HepG2 (cell line): ENCODE measurements at regions not wholly inside any gene's neighbourhood (a gene's known extent, or its start where the extent isn't known, plus 50 kb on each side); places are given as distances from the start of the nearest gene placed in this dataset.

Source experiments
- FOXK1 ChIP-seq: sonication (generic); formaldehyde crosslinking; IDR thresholded peaks from 2 replicates; pipeline ENCODE4 v1.4.0; 2020; ENCODE audit warnings: low read depth, missing genetic modification reagents, borderline replicate concordance
- HMGXB3 ChIP-seq: sonication (generic); formaldehyde crosslinking; IDR thresholded peaks from 2 replicates; pipeline ENCODE4 v1.4.0; 2020; ENCODE audit warnings: missing genetic modification reagents, borderline replicate concordance
- HOXA9 ChIP-seq: sonication (generic); formaldehyde crosslinking; IDR thresholded peaks from 2 replicates; pipeline ENCODE4 v1.8.1; 2022; ENCODE audit warnings: missing genetic modification reagents, mild to moderate bottlenecking, moderate library complexity, borderline replicate concordance
- IKZF5 ChIP-seq: IDR thresholded peaks from 2 replicates; pipeline ENCODE4 v1.6.1; 2018; ENCODE audit warnings: missing genetic modification reagents, mild to moderate bottlenecking, missing compliant biosample characterization
- IRF9 ChIP-seq: sonication (generic); formaldehyde crosslinking; IDR thresholded peaks from 2 replicates; pipeline ENCODE4 v1.8.0; 2022; ENCODE audit warnings: missing genetic modification reagents, mild to moderate bottlenecking, borderline replicate concordance
- MAFK ChIP-seq, 2 experiments: IDR thresholded peaks in 1 of 2; conservative IDR thresholded peaks in 1 of 2; 2 replicates each; pipeline ENCODE4 v1.6.1; 2011; ENCODE audit warnings: improper control_type of control experiment in 2 of 2, low read length in 2 of 2
- MAZ ChIP-seq, 2 experiments: sonication (generic) in 1 of 2; formaldehyde crosslinking in 1 of 2; IDR thresholded peaks; 2 replicates each; pipeline versions ENCODE4 v1.5.0 to v1.6.1; 2012 to 2020; ENCODE audit warnings: low read depth in 2 of 2, mild to moderate bottlenecking in 2 of 2, borderline replicate concordance in 1 of 2, improper control_type of control experiment in 1 of 2, low read length in 1 of 2, missing genetic modification reagents in 1 of 2, moderate library complexity in 1 of 2
- MIER3 ChIP-seq: IDR thresholded peaks from 2 replicates; pipeline ENCODE4 v1.6.1; 2016; ENCODE audit warnings: missing compliant biosample characterization, borderline replicate concordance
- NFKB2 ChIP-seq: sonication (generic); formaldehyde crosslinking; IDR thresholded peaks from 2 replicates; pipeline ENCODE4 v1.4.0; 2020; ENCODE audit warnings: missing genetic modification reagents, borderline replicate concordance
- NR2F6 ChIP-seq, 2 experiments: IDR thresholded peaks; 2 replicates each; pipeline ENCODE4 v1.6.1; 2016; ENCODE audit warnings: antibody characterized with exemption in 1 of 2, mild to moderate bottlenecking in 1 of 2
- RORA ChIP-seq: sonication (generic); formaldehyde crosslinking; IDR thresholded peaks from 2 replicates; pipeline ENCODE4 v1.5.0; 2020; ENCODE audit warnings: mild to moderate bottlenecking, missing genetic modification reagents, moderate library complexity
- SOX5 ChIP-seq: IDR thresholded peaks from 2 replicates; pipeline ENCODE4 v1.6.1; 2016; ENCODE audit warnings: borderline replicate concordance
- SOX6 ChIP-seq, 2 experiments: fragments of 450-650 bp in 1 of 2; sonication (generic) in 1 of 2; formaldehyde crosslinking in 1 of 2; IDR thresholded peaks; 2 replicates each; pipeline versions ENCODE4 v1.4.0 to v1.6.1; 2017 to 2020; ENCODE audit warnings: antibody characterized with exemption in 1 of 2, mild to moderate bottlenecking in 1 of 2, missing genetic modification reagents in 1 of 2
- SP2 ChIP-seq: sonication (generic); formaldehyde crosslinking; IDR thresholded peaks from 2 replicates; pipeline ENCODE4 v1.5.1; 2020; ENCODE audit warnings: mild to moderate bottlenecking, missing genetic modification reagents
- SP5 ChIP-seq: IDR thresholded peaks from 2 replicates; pipeline ENCODE4 v1.6.1; 2016; ENCODE audit warnings: low read depth, borderline replicate concordance
- ZMAT3 ChIP-seq: sonication (generic); formaldehyde crosslinking; conservative IDR thresholded peaks from 2 replicates; pipeline ENCODE4 v1.7.0; 2021; ENCODE audit warnings: missing genetic modification reagents
- ZNF180 ChIP-seq: sonication (generic); formaldehyde crosslinking; IDR thresholded peaks from 2 replicates; pipeline ENCODE4 v1.4.0; 2020; ENCODE audit warnings: low read depth, missing genetic modification reagents, borderline replicate concordance
- ZNF335 ChIP-seq: sonication (generic); formaldehyde crosslinking; IDR thresholded peaks from 2 replicates; pipeline ENCODE4 v1.4.0; 2020; ENCODE audit warnings: missing genetic modification reagents
- ZNF776 ChIP-seq: sonication (generic); formaldehyde crosslinking; IDR thresholded peaks from 2 replicates; pipeline ENCODE4 v1.4.0; 2020; ENCODE audit warnings: mild to moderate bottlenecking, missing genetic modification reagents
- ZNF891 ChIP-seq: sonication (generic); formaldehyde crosslinking; IDR thresholded peaks from 2 replicates; pipeline ENCODE4 v1.5.0; 2020; ENCODE audit warnings: mild to moderate bottlenecking, missing genetic modification reagents

GRCh38 chr6:168193816-168194721 is 115.1 kb upstream of the FRMD1 start (continued):
- TF ChIP-seq NR2F6 (IDR thresholded peaks at IDR 0.05) (no peak), NR2F6 (CRISPR knock-in tag; IDR thresholded peaks at IDR 0.05) (peak; percentile 27; the same call in 1 of the 2 replicates), SOX5 (0 out of 2 replicates have a peak, but pooled peaks have one; percentile 26), SP5 (CRISPR knock-in tag) (peak; percentile 16; the same call in 1 of the 2 replicates), ZNF776 (CRISPR knock-in tag) (0 out of 2 replicates have a peak, but pooled peaks have one; percentile 31), HOXA9 (CRISPR knock-in tag) (0 out of 2 replicates have a peak, but pooled peaks have one; percentile 17), SP2 (CRISPR knock-in tag) (no peak), IRF9 (CRISPR knock-in tag) (0 out of 2 replicates have a peak, but pooled peaks have one; percentile 11), MAFK (conservative IDR thresholded peaks at IDR 0.05 in 1 of 2, IDR thresholded peaks at IDR 0.05 in 1 of 2; ENCODE audit: low read length in 2 of 2) (no peak), NFKB2 (CRISPR knock-in tag) (peak; percentile 18; the same call in 1 of the 2 replicates), MAZ (IDR thresholded peaks at IDR 0.05; ENCODE audit: borderline replicate concordance, low read depth, low read length) (no peak), MAZ (CRISPR knock-in tag; IDR thresholded peaks at IDR 0.05; ENCODE audit: low read depth) (0 out of 2 replicates have a peak, but pooled peaks have one; percentile 33), HMGXB3 (CRISPR knock-in tag) (0 out of 2 replicates have a peak, but pooled peaks have one; percentile 42), ZMAT3 (CRISPR knock-in tag) (0 out of 2 replicates have a peak, but pooled peaks have one; percentile 48), SOX6 (IDR thresholded peaks at IDR 0.05) (no peak), SOX6 (CRISPR knock-in tag; IDR thresholded peaks at IDR 0.05) (peak; percentile 38), ZNF180 (CRISPR knock-in tag) (no peak), IKZF5 (peak; percentile 62; the same call in 1 of the 2 replicates), ZNF891 (CRISPR knock-in tag) (peak; percentile 57), MIER3 (CRISPR knock-in tag) (no peak), ZNF335 (CRISPR knock-in tag) (no peak), FOXK1 (peak; percentile 35; the same call in 1 of the 2 replicates), RORA (no peak)
